Activated CD8-positive, alpha-beta memory T cell treated with anti-CD3 and anti-CD28 coated beads, Interleukin-2, amount 50 U/mL, for 1 hour (primary cell): ENCODE measurements at regions not wholly inside any gene's neighbourhood (a gene's known extent, or its start where the extent isn't known, plus 50 kb on each side); places are given as distances from the start of the nearest gene placed in this dataset.

Source experiments
- DNase-seq: peaks from one replicate; pipeline ENCODE4 v3.0.0-alpha.2; 2020; ENCODE audit errors: extremely low read depth

DNA sequence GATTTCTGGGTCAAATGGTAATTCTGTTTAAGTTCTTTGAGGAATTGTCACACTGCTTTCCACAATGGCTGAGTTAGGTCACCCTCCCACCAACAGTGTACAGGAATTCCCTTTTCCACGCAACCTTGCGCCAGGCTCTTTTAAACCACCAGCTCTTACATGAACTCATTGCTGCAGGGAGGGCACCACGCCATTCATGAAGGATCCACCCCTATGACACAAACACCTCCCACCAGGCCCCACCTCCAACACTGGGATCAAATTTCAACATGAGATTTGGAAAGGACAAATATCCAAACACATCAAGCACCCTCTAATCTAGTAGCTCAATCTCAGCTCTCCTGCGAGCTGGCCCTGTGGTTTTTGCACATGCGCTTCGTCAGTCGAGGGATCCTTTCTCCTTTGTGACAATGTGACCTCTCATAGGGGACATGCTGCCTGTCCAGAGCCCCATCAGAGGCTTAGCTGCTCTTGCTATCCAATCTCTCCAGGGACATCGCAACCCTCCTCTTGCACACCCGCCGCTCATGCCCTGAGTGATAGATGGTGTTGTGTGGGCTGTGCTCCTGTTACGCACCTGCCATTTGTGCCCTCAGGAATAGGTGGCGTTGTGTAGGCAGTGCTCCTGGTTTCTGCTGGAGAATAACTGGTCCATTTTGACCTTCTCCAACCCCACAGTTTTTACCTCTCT is 328.0 kb downstream of the UQCRFS1 start:
- no peak for DNase-seq

DNA sequence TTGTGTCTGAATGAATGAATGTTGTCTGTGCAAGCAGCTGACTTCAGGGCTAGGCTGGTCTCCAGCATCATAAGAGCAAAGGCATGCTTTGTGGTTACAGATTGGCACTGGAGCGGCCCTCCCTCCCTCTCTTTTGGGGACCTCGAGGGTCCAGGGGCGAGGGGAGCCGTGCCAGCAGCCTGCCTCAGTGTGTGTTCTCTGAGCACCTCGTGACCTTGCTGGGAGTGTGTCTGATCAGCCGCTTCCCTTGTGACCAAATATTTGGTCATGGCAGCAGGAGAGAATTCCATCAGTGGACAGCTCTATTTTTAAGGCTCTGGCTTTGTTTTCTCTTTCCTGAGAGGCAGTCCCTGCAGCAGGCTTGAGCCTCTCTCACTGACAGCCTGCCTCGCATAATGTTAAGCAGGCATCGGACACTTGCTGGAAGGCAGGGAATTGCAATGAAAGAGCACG is 329.7 kb downstream of the UQCRFS1 start:
- DNase-seq: no peak

DNA sequence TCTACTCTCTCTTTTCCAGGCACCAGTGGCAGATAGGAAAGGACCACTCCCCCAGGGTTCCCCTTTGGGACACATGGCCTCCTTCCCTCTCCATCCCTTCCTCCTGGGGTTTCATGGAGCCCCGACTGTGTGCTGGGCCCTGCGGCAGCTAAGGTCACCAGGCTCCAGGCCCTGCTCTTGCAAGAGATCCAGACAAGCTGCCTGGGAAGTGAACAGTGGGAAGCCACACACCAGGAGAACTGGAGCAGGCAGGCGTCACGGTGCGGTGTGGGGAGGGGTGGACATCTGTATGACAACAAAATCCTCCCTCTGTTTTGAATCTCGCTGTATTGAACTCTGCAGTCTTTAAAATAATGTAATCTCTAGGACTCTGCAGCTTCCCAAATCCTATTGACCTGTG is 330.1 kb downstream of the UQCRFS1 start:
- DNase-seq: no peak

DNA sequence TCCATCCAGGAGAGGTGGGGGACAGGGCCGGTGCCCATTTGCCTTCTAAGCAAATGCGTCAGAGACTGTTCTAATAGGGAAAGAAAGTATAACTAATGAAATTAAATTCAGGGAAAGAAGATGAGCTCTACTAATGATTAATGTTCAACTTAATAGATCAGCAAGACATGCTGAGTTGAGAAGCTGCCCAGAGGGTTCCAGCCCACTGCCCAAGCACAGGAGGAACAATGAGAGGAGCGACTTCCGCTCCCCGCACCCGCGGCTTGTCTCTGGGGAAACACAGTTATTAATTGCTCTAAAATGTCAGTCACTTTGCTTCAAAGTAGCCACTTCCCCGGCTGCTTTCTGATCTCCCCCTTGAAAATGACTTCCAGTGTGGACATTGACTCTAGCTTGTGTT is 331.3 kb downstream of the UQCRFS1 start:
- DNase-seq: no peak

DNA sequence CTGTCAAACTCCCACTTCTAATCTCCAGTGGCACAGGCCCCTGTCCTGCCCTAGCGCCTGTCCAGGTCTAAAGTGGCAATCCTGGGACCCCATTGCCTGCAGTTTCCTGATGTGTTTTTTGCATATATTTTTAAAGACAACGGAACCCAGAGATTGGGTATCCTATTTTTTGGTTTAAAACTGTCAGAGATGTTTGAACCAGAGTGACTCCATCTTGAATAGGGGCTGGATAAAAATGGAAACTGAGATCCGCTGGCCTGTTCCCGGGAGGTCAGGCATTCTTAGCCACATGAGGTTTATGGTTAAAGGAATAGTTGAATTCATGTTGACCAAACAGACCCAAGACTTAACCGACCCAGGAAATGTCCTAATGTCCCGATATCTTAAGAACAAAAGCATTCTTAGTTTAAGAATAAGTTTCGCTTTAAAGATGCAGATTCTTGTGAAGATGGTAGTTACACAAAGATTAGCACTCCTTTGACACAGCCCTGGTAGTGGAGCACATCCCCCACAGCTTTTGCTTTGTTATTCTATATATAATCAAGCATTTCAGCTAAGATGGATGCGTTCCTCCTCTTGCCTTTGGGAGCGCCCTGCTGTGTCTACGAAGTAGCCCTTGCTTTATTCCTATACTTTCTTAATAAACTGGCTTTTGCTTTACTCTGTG is 332.1 kb downstream of the UQCRFS1 start:
- DNase-seq: no peak

DNA sequence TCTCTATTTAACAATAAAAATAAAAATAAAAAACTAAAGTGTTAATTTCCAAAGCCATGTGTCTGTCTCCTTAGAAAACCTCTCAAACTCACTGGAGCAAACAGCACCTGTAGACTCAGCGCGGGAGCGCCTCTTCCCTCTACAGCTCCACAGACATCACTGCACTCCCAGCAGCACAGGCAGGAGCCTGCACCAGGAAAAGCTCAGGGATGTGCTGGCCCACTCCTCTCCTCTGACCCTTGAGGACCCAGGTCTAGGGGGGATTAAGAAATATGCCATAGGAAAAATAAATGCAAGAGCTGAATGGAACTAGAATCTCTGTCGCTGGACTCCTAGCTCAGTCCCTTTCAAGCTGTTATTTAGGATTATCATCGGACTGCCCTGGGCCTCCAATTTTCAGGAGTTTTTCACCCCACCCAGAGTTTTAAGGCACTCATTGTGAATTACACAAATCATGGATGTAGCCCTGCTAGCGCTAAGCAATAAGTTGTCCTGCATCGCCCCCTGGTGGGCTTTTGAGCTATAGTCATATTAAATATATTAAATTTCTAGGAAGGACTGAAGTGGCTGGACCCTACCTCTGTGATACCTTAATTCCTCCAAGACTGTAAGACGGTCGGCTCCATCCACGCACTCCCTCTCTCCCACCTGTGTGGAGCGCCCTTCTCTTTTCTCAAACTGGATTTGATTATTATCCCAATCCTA is 333.9 kb downstream of the UQCRFS1 start:
- DNase-seq: no peak

DNA sequence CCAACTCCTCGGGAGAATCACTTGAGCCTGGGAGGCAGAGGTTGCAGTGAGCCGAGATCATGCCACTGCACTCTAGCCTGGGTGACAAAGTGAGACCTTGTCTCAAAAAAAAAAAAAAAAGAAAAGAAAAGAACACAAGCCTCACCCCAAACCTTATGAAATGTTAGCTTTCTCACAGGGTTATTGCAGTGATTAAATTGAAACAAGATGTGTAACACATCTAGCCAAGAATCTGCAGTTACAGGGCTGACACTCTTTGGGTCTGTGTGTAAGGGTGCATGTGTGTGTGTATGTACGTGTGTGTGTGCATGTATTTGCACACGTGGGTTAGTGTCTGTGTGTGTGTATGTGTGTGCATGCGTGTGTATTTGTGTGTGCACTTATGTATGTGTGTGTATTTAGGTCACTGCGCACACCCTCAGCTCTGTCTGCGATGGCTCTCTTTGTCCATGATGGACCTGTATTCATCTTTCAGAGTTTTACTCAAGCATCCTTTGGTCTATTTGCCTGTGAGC is 336.3 kb downstream of the UQCRFS1 start:
- DNase-seq: no peak

DNA sequence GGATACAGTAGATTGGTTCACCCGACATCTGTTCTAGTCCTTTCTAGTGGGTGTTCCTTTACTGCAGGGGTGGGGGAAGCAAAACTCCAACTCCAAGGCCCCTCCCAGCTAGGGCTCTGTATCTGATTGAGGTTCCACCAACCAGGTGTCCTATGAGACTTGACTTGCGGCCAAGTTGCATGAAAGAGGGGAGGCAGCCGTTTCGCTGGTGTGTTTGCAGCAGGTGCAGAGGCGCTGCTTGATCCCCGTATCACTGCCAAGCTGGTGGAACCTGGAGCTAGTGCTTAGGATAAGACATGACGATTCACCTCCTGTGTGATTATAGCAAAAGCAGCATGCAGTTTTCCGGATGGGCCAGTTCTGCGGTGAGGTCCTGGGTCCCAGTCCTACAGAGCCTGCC is 338.2 kb downstream of the UQCRFS1 start:
- no peak for DNase-seq

DNA sequence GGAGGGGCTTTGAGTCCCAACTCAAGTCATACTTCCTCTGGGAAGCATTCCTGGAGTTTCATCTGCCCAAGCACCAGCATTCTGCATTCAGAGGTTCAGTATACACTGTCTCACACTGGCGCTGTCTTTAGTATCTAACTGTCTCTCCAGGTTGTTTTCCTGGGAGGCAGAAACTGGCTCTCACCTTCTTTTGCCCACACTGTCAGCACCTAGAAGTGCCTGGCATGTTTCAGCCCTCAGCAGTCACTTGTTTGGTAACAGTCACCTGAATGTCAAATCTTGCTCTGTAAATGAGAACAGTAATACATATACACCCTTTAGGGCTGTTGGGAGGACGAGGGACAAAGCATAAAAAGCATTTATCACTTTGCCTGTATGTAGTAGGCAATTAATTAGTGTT is 339.6 kb downstream of the UQCRFS1 start:
- DNase-seq: no peak

DNA sequence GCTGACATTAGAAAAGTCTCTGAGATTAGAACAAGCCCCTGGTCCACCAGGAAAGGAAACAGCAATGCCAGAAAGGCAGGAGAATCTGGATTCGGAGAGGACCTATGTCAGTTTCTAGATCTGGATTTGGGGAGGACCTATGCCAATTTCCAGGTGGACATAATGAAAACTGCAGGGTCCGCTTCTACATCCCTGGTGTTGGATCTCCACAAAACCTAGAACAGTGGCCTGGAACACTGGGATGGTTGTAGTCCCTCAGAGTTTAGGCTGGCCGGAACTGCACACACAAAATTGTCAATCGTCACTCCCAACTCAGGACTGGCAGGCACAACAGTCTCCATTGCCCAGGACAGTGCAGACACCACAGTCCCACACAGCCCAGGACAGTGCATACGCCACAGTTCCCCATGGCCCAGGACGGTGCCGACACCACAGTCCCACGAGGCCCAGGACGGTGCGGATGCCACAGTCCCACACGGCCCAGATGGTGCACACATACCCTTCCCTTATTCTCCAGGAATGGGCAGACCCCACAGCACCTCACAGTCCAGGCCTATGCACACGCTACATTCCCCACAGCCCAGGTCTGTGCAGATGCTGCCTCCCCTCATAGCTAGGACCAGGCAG is 341.7 kb downstream of the UQCRFS1 start:
- DNase-seq: no peak

DNA sequence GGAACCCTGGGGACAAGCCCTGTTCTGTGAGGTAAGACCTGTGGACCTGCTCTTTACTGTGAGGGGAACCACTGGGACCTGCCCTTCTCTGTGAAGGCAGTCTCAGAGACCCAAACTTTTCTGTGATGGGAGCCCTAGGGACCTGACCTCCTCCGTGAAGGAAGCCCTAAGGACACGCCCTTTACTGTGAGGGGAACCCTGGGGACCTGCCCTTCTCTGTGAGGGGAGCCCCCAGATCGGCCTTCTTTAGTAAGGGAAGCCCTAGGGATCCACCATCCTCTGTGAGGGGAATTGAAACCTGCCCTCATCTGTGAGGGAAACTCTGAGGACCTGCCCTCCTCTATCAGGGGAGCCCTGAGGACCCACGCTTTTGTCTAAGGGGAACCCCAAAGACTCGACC is 343.5 kb downstream of the UQCRFS1 start:
- no peak for DNase-seq

DNA sequence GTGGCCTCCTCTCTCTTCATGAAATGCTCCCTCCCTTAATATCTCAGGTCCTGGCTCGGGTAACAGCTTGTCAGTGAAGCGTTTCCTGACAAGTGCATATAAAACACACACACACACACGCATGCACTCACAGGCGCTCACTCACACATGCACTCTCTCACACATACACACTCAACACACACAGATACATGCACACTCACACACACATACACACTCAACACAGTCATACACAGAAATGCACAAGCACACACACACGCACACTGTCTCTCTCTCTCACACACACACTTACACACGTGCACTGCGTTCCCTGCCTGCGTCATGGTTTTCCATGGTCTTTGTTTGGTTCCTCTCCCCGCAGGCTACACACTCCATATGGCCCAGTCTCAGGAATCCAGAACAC is 344.1 kb downstream of the UQCRFS1 start:
- DNase-seq: no peak

DNA sequence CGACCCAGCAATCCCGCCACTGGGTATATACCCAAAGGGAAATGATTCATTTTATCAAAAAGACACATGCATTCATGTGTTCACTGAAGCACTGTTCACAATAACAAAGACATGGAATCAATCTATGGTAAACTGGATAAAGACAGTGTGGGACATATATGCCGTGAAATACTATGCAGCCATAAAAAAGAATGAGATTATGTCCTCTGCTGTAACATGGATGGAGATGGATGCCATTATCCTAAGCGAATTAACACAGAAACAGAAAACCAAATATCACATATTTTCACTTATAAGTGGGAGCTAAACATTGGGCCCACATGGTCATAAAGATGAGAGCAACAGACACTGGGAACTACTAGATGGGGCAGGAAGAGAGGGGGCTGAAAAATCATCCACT is 345.0 kb downstream of the UQCRFS1 start:
- DNase-seq: no peak

DNA sequence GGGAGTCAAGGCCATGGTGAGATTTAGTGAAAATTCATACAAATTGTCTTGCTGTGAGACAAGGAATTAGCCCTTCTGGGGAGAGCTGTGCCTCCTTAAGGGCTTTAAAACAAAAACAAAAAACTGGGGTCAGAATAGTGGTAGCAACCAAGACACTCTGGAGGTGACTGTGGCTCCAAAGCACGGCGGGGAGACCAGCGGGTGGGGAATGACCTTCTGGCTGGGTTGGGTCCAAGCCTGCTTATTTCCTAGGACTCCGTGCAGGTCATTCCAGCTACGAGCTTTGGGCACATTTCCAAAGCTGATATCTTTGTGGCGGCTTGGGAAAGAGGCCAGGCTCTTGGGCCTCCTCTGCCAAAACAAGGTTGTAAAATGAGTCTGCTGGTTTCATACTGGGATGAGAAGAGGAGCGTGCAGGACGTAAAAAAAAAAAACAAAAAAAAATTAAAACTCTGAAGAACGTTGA is 348.3 kb downstream of the UQCRFS1 start:
- DNase-seq: no peak

DNA sequence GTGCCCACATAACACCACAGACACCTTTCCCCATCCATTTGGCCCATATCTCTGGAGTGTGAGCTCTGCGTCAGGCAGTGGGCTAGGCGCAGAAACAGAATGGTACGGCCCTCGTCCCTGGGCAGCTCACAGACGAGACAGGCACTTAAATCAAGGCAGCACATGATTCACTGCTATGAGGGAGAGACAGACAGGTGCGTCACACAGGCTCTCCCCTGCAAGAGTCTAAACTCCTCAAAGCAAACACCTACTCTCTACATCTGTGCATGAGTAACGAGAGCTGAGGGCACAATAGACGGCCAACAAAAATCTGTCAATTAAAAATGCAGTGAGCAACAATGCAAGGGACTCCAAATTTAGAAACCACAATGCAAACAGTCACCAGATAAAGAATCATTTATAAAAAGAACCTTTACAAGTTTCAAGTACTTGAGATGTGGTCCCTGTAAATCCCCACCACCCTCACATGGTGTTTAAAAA is 348.9 kb downstream of the UQCRFS1 start:
- no peak for DNase-seq

DNA sequence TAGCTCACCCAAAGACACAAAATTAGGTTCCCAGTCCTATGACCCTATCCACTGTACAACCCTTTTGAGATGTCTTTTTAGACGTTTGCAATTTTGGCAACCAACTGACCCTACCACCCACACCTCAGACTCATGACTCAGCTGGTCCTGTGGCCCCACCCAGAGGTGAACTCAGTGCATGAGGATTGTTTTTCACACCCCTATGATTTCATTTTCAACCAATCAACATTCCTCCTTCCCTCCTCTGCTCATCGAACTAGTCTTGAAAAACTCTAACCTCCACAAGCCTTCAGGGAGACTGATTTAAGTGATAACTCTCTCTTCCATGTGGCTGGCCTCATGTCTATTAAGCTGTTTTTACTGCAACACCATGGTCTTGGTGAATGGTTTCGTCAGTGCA is 350.7 kb downstream of the UQCRFS1 start:
- DNase-seq: no peak

DNA sequence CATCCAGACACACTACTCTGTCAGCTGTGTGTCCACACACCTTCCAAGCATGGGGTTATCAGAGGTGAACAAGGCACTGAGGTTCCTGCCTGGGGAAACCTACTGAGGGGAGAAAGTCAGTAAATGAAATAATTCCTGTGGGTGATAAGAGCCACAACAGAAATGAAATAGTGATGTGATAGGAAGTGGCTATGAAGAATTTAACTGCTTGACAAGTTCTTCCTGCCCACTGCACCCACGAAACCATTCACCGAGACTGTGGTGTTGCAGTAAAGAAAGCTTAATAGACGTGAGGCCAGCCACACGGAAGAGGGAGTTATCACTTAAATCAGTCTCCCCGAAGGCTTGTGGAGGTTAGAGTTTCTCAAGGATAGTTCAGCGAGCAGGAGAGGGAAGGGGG is 353.1 kb downstream of the UQCRFS1 start:
- DNase-seq: no peak

DNA sequence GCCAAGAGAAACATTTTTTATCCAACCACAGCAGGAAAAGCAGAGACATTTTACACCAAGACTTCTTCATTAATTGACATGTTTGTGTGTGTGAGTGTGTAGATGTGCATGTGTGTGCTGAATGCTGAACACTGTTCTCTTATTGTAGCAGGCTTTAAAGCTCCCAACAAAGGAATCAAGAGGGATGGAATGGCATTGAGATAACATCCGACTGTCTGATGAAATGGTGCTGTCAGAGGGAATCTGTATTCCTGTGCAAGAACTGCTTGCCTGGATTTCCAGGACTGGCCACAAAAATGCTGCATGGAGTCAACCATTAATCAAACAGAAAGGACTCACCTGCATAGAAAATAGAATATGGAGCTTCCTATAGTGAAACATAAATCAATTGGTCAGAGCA is 354.0 kb downstream of the UQCRFS1 start:
- no peak for DNase-seq

DNA sequence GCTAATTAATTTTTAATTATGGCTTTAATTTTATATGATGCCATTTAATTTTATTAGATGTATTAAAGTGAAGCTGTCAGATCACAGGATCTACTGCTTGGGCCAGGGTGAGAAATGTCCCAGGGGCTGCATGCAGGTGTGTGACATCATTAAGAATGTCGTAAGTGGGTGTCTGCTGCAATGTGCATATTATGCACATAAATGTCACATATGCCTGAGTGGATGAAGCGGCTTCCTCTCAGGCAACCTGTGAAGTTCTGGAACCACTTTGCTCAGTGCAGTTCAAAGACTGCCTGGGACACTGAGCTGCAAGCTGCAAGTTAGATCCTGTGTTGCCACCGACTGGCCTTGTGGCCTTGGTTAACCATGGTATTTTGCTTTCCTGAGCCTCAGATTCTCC is 355.0 kb downstream of the UQCRFS1 start:
- DNase-seq: no peak

DNA sequence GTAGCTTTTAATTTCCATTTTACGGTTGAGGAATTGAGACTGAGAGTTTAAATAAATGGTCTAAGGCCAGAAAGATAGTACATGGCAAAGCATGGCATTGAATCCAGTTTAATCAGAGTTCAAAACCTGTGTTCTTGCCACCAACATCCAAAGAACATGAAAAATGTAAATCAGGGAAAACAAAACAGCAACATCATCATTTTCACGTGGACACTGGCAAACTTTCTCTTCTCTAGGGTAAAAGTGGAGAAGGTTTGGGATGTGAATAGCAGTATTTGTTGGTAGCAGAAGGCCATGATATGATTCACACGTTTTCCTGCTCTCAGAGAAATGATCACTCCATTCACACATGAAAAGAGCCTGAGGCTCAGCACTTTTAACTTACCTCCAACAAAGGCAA is 357.7 kb downstream of the UQCRFS1 start:
- DNase-seq: no peak

DNA sequence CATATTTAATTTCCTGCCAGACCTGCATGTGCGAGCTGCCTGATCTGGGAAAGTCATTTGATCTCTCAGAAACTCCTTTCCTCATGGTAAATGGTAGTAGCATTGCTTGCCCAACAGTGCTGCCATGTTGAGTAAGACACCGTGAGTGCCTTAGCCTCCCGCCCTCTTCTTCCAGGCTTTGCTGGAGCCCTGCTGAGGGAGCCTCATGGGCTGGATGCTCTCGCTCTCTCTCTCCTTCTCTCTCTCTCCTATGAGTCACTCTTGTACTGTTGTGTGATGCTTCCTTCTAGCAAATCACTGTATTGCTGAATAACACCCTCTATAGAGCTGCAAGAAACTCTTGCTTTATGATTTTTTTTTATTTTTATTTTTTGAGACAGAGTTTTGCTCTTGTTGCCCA is 365.5 kb downstream of the UQCRFS1 start:
- DNase-seq: no peak
